IMR-90 (cell line): ENCODE measurements at regions not wholly inside any gene's neighbourhood (a gene's known extent, or its start where the extent isn't known, plus 50 kb on each side); places are given as distances from the start of the nearest gene placed in this dataset.

Experiments
- ATAC-seq: fragments of 200-7000 bp; cut with Tn5 transposase; 2 replicates; pipeline ENCODE4 v1.9.1; 2020; ENCODE audit warnings: low read depth, mild to moderate bottlenecking, moderate library complexity
- BruUV-seq: library from RNA; stranded (reverse); fragments of 400-500 nt; replicated peaks from 2 replicates; lab custom pipeline; 2021; lab: Mats Ljungman, UMichigan
- CTCF ChIA-PET: fragments of 300-600 bp; formaldehyde crosslinking; extraction: SDS; loops from one replicate; lab custom pipeline; 2021; ENCODE audit warnings: antibody characterized with exemption; lab: Yijun Ruan, JAX
- POLR2A ChIA-PET: fragments of 300-600 bp; sonication (Branson Sonifier 250); formaldehyde crosslinking; loops from one replicate; lab custom pipeline; 2022; ENCODE audit warnings: antibody characterized with exemption; ENCODE audit not compliant: unreplicated experiment; lab: Charles Lee
- DNase-seq: peaks from one replicate; pipeline ENCODE4 v3.0.0; 2013
- H2AFZ ChIP-seq: replicated peaks from 2 replicates; pipeline ENCODE3; 2013; ENCODE audit warnings: low read length, mild to moderate bottlenecking; ENCODE audit not compliant: poor library complexity
- H2AK5ac ChIP-seq: 2 replicates; pipeline ENCODE4 v1.6.1; 2013; ENCODE audit warnings: low read depth, low read length, inconsistent platforms
- H2AK9ac ChIP-seq: replicated peaks from 2 replicates; pipeline ENCODE3; 2013; ENCODE audit warnings: mild to moderate bottlenecking, low read depth, low read length, moderate library complexity; ENCODE audit not compliant: poor library complexity
- H2BK120ac ChIP-seq: 2 replicates; pipeline ENCODE4 v1.6.1; 2013; ENCODE audit warnings: low read depth, low read length, inconsistent platforms
- H2BK15ac ChIP-seq: 3 replicates; pipeline ENCODE4 v1.6.1; 2013; ENCODE audit warnings: low read depth, low read length, inconsistent platforms
- H2BK20ac ChIP-seq: 2 replicates; pipeline ENCODE4 v1.6.1; 2013; ENCODE audit warnings: low read depth, mild to moderate bottlenecking, inconsistent platforms, low read length, moderate library complexity
- H2BK5ac ChIP-seq: 2 replicates; pipeline ENCODE4 v1.6.1; 2013; ENCODE audit warnings: mild to moderate bottlenecking, low read depth, low read length, inconsistent platforms; ENCODE audit not compliant: poor library complexity, severe bottlenecking
- H3K14ac ChIP-seq: replicated peaks from 2 replicates; pipeline ENCODE4 v1.6.1; 2013; ENCODE audit warnings: low read depth, low read length, inconsistent platforms
- H3K18ac ChIP-seq: 2 replicates; pipeline ENCODE4 v1.6.1; 2013; ENCODE audit warnings: low read depth, low read length, control low read depth
- H3K23ac ChIP-seq: 2 replicates; pipeline ENCODE4 v1.6.1; 2013; ENCODE audit warnings: low read depth, low read length, inconsistent platforms
- H3K27ac ChIP-seq: 2 replicates; pipeline ENCODE4 v1.5.1; 2013; ENCODE audit warnings: mild to moderate bottlenecking, control low read depth, low read length; ENCODE audit not compliant: insufficient read depth
- H3K27me3 ChIP-seq: 2 replicates; pipeline ENCODE4 v1.6.1; 2013; ENCODE audit warnings: low read length; ENCODE audit not compliant: control insufficient read depth, insufficient read depth
- H3K36me3 ChIP-seq: 2 replicates; pipeline ENCODE4 v1.6.1; 2013; ENCODE audit warnings: low read length, mixed read lengths; ENCODE audit not compliant: control insufficient read depth, insufficient read depth
- H3K4ac ChIP-seq: 2 replicates; pipeline ENCODE4 v1.6.1; 2013; ENCODE audit warnings: low read depth, low read length, inconsistent platforms
- H3K4me1 ChIP-seq: 2 replicates; pipeline ENCODE4 v1.6.1; 2013; ENCODE audit warnings: low read length, mixed read lengths; ENCODE audit not compliant: control insufficient read depth, insufficient read depth
- H3K4me2 ChIP-seq: 2 replicates; pipeline ENCODE4 v1.6.1; 2013; ENCODE audit warnings: low read depth, mild to moderate bottlenecking, control low read depth, low read length, moderate library complexity
- H3K4me3 ChIP-seq: 2 replicates; pipeline ENCODE4 v1.5.1; 2013; ENCODE audit warnings: low read depth, mild to moderate bottlenecking, control low read depth, low read length, moderate library complexity; ENCODE audit not compliant: insufficient read depth
- H3K56ac ChIP-seq: 2 replicates; pipeline ENCODE4 v1.6.1; 2013; ENCODE audit warnings: low read length, inconsistent platforms; ENCODE audit not compliant: insufficient read depth; ENCODE audit errors: extremely low read depth
- H3K79me1 ChIP-seq, 2 experiments: 2 replicates each; pipeline ENCODE4 v1.6.1; 2013; ENCODE audit warnings: low read length in 2 of 2, inconsistent platforms in 1 of 2, low read depth in 1 of 2
- H3K9ac ChIP-seq: 2 replicates; pipeline ENCODE4 v1.6.1; 2013; ENCODE audit warnings: low read depth, low read length, control low read depth
- H3K9me1 ChIP-seq: 2 replicates; pipeline ENCODE4 v1.6.1; 2013; ENCODE audit warnings: low read length, inconsistent platforms; ENCODE audit not compliant: insufficient read depth
- H3K9me3 ChIP-seq: 2 replicates; pipeline ENCODE4 v1.6.1; 2013; ENCODE audit warnings: low read length; ENCODE audit not compliant: control insufficient read depth, insufficient read depth
- H4K20me1 ChIP-seq: 2 replicates; pipeline ENCODE4 v1.6.1; 2013; ENCODE audit warnings: low read length, inconsistent platforms; ENCODE audit not compliant: insufficient read depth
- H4K5ac ChIP-seq: 2 replicates; pipeline ENCODE4 v1.6.1; 2013; ENCODE audit warnings: mild to moderate bottlenecking, low read depth, low read length, control low read depth
- H4K8ac ChIP-seq, 2 experiments: 2 replicates each; pipeline ENCODE4 v1.6.1; 2013; ENCODE audit warnings: low read depth in 2 of 2, low read length in 2 of 2, control low read depth in 1 of 2, inconsistent platforms in 1 of 2
- H4K91ac ChIP-seq: 2 replicates; pipeline ENCODE4 v1.6.1; 2013; ENCODE audit warnings: low read depth, low read length, inconsistent platforms; ENCODE audit not compliant: insufficient read depth
- CEBPB ChIP-seq: IDR thresholded peaks from 2 replicates; pipeline ENCODE4 v1.6.1; 2012; ENCODE audit warnings: low read depth, low read length, improper control_type of control experiment
- CTCF ChIP-seq: conservative IDR thresholded peaks from 2 replicates; pipeline ENCODE4 v1.5.1; 2012; ENCODE audit warnings: mild to moderate bottlenecking, low read depth, low read length, improper control_type of control experiment
- ELK1 ChIP-seq: fragments of 150-350 bp; IDR thresholded peaks from 2 replicates; pipeline ENCODE4 v1.6.1; 2016; ENCODE audit warnings: low read depth, mild to moderate bottlenecking, low read length, moderate library complexity, borderline replicate concordance
- FOS ChIP-seq: fragments of 150-350 bp; IDR thresholded peaks from 2 replicates; pipeline ENCODE4 v1.6.1; 2016; ENCODE audit warnings: low read depth, low read length
- MAFK ChIP-seq: IDR thresholded peaks from 2 replicates; pipeline ENCODE4 v1.6.1; 2012; ENCODE audit warnings: low read depth, low read length, improper control_type of control experiment
- MXI1 ChIP-seq: IDR thresholded peaks from 2 replicates; pipeline ENCODE4 v1.6.1; 2012; ENCODE audit warnings: low read depth, mild to moderate bottlenecking, low read length, moderate library complexity, borderline replicate concordance
- NFE2L2 ChIP-seq: fragments of 150-350 bp; IDR thresholded peaks from 2 replicates; pipeline ENCODE4 v1.6.1; 2016; ENCODE audit warnings: low read depth, mild to moderate bottlenecking, low read length
- POLR2A ChIP-seq: IDR thresholded peaks from 2 replicates; pipeline ENCODE4 v1.6.1; 2012; ENCODE audit warnings: mild to moderate bottlenecking, low read depth, low read length
- RAD21 ChIP-seq: IDR thresholded peaks from 2 replicates; pipeline ENCODE4 v1.6.1; 2012; ENCODE audit warnings: low read length, improper control_type of control experiment
- RCOR1 ChIP-seq: IDR thresholded peaks from 2 replicates; pipeline ENCODE4 v1.6.1; 2012; ENCODE audit warnings: mild to moderate bottlenecking, low read length, improper control_type of control experiment; ENCODE audit not compliant: insufficient replicate concordance
- RFX5 ChIP-seq: IDR thresholded peaks from 2 replicates; pipeline ENCODE4 v1.8.0; 2012; ENCODE audit warnings: low read depth, mild to moderate bottlenecking, low read length, moderate library complexity
- SMC3 ChIP-seq: fragments of 150-350 bp; IDR thresholded peaks from 2 replicates; pipeline ENCODE4 v1.6.1; 2016; ENCODE audit warnings: low read depth, mild to moderate bottlenecking, antibody characterized with exemption, low read length, moderate library complexity
- USF2 ChIP-seq: fragments of 150-350 bp; IDR thresholded peaks from 2 replicates; pipeline ENCODE4 v1.6.1; 2017; ENCODE audit warnings: mild to moderate bottlenecking, antibody characterized with exemption, low read length, low read depth
- dilution Hi-C: fragments of 300-500 bp; cut with HindIII; formaldehyde crosslinking; loops from one replicate; pipeline ENCODE4 v1.14.3; 2018; ENCODE audit warnings: low sequenced_read_pairs; ENCODE audit not compliant: unreplicated experiment
- in situ Hi-C: fragments of 300-500 bp; cut with MboI; formaldehyde crosslinking; loops from 3 replicates; pipeline ENCODE4 v1.14.3; 2019; ENCODE audit warnings: low sequenced_read_pairs, inconsistent platforms, mixed read lengths
- intact Hi-C: fragments of 100-400 bp; cut with micrococcal nuclease; formaldehyde crosslinking; loops from 2 replicates; pipeline ENCODE4 v1.10.0; 2022

GRCh38 chr10:91108820-91109219 is 111.6 kb upstream of the PCGF5 start:
- H4K5ac ChIP-seq = no peak overlapping the region
- in situ Hi-C loops = no loop called here
- H3K14ac ChIP-seq = no peak overlapping the region
- H4K91ac ChIP-seq = no peak overlapping the region
- no peak overlapping the region for H2BK5ac ChIP-seq
- TF ChIP-seq SMC3 (no peak), POLR2A (no peak), FOS (no peak), MAFK (no peak), USF2 (no peak), RCOR1 (no peak), ELK1 (no peak), CTCF (no peak), RAD21 (no peak), NFE2L2 (no peak), RFX5 (no peak), MXI1 (no peak), CEBPB (no peak)
- BruUV-seq = no TSS peak
- no peak overlapping the region for H2BK20ac ChIP-seq
- dilution Hi-C loops = no loop called here
- H2BK120ac ChIP-seq = no peak overlapping the region
- H3K23ac ChIP-seq = no peak overlapping the region
- H2AK5ac ChIP-seq = no peak overlapping the region
- POLR2A ChIA-PET = no interaction called here
- H3K56ac ChIP-seq = no peak overlapping the region
- peaks cover under 1% of the 10 kb centered on the region for H3K27me3 ChIP-seq
- peaks cover 2% of the 10 kb centered on the region; the same call in 1 of the 2 replicates for H3K9me3 ChIP-seq
- no peaks in the 10 kb centered on the region for H3K9me1 ChIP-seq
- intact Hi-C loops = no loop called here
- no peak overlapping the region for H3K4ac ChIP-seq
- no peaks in the 10 kb centered on the region for H4K20me1 ChIP-seq
- no peak overlapping the region for H3K4me3 ChIP-seq
- ATAC-seq (no peak), DNase-seq (no peak)
- H2AK9ac ChIP-seq = no peak overlapping the region
- H3K18ac ChIP-seq = no peak overlapping the region
- no peak overlapping the region for H3K9ac ChIP-seq
- no peak overlapping the region for H2BK15ac ChIP-seq
- CTCF ChIA-PET = no interaction called here
- H4K8ac ChIP-seq = no peak overlapping the region
- H2AFZ ChIP-seq = no peak overlapping the region
- H3K27ac ChIP-seq = no peak overlapping the region
- no peaks in the 10 kb centered on the region for H3K4me1 ChIP-seq
- no peaks in the 10 kb centered on the region for H3K36me3 ChIP-seq
- H3K4me2 ChIP-seq = no peak overlapping the region
- H3K79me1 ChIP-seq = no peaks in the 10 kb centered on the region
